HG03159 (cell line): ENCODE measurements at regions not wholly inside any gene's neighbourhood (a gene's known extent, or its start where the extent isn't known, plus 50 kb on each side); places are given as distances from the start of the nearest gene placed in this dataset.
"Not testable (repeated sequence)": the region's sequence is repeated elsewhere in the genome, so short reads cannot be mapped to it uniquely, and the experiment has no call there.

ENCODE experiments used
- ATAC-seq: cut with Tn5 transposase; IDR thresholded peaks from one replicate; pipeline ENCODE4 v1.9.1; 2021; ENCODE audit warnings: mild to moderate bottlenecking, moderate library complexity; ENCODE audit not compliant: unreplicated experiment

GRCh38 chr2:215863687-215864086, 149.7 kb downstream of the MREG start:
- no peak for ATAC-seq

- no peak for ATAC-seq
Observed at GRCh38 chr2:215862351-215862771, 151.0 kb downstream of the MREG start.

- ATAC-seq: no peak
Observed at GRCh38 chr2:215861607-215862350, 151.6 kb downstream of the MREG start.

- no peak for ATAC-seq
Observed at GRCh38 chr2:215856080-215856479, 157.3 kb downstream of the MREG start.

- not testable (repeated sequence) for ATAC-seq
Observed at GRCh38 chr2:215855308-215855707, 158.0 kb downstream of the MREG start.

- ATAC-seq: no peak
Observed at GRCh38 chr2:215854008-215854407, 159.3 kb downstream of the MREG start.

GRCh38 chr2:215851696-215852095, 161.7 kb downstream of the MREG start:
- ATAC-seq: no peak

GRCh38 chr2:215851082-215851481, 162.3 kb downstream of the MREG start:
- ATAC-seq: no peak

GRCh38 chr2:215850380-215850779, 163.0 kb downstream of the MREG start:
- ATAC-seq: no peak

- ATAC-seq: no peak
Observed at GRCh38 chr2:215849771-215850170, 163.6 kb downstream of the MREG start.

- no peak for ATAC-seq
Observed at GRCh38 chr2:215848698-215849097, 164.7 kb downstream of the MREG start.

- ATAC-seq: no peak
Observed at GRCh38 chr2:215848146-215848545, 165.2 kb downstream of the MREG start.

GRCh38 chr2:215847718-215848117, 165.6 kb downstream of the MREG start:
- no peak for ATAC-seq

- no peak for ATAC-seq
Observed at GRCh38 chr2:215847056-215847455, 166.3 kb downstream of the MREG start.

GRCh38 chr2:215845839-215846586, 167.3 kb downstream of the MREG start:
- peak; percentile 91 for ATAC-seq

GRCh38 chr2:215843579-215843978, 169.8 kb downstream of the MREG start:
- ATAC-seq: no peak

GRCh38 chr2:215841175-215841816, 172.1 kb downstream of the MREG start:
- ATAC-seq: peak; percentile 6

- ATAC-seq: no peak
Observed at GRCh38 chr2:215839816-215840215, 173.5 kb downstream of the MREG start.

GRCh38 chr2:215839309-215839708, 174.0 kb downstream of the MREG start:
- ATAC-seq: no peak

- ATAC-seq: no peak
Observed at GRCh38 chr2:215836881-215837280, 176.5 kb downstream of the MREG start.

- no peak for ATAC-seq
Observed at GRCh38 chr2:215835657-215836056, 177.7 kb downstream of the MREG start.

- ATAC-seq: no peak
Observed at GRCh38 chr2:215835231-215835630, 178.1 kb downstream of the MREG start.
